PC-3 (cell line): ENCODE measurements at regions not wholly inside any gene's neighbourhood (a gene's known extent, or its start where the extent isn't known, plus 50 kb on each side); places are given as distances from the start of the nearest gene placed in this dataset.
"Not testable (repeated sequence)": the region's sequence is repeated elsewhere in the genome, so short reads cannot be mapped to it uniquely, and the experiment has no call there.

Experiments
- CTCF ChIP-seq: fragments of 300-600 bp; sonication (generic); conservative IDR thresholded peaks from 2 replicates; pipeline ENCODE4 v1.5.1; 2017; ENCODE audit warnings: antibody characterized with exemption, low read depth, mild to moderate bottlenecking, low read length
- EZH2 ChIP-seq: fragments of 300-600 bp; sonication (generic); IDR thresholded peaks from one replicate; pipeline ENCODE4 v1.6.1; 2017; ENCODE audit warnings: antibody characterized with exemption, mild to moderate bottlenecking, low read length; ENCODE audit not compliant: unreplicated experiment
- EZH2phosphoT487 ChIP-seq: fragments of 300-600 bp; sonication (generic); IDR thresholded peaks from 2 replicates; pipeline ENCODE4 v1.6.1; 2018; ENCODE audit warnings: mild to moderate bottlenecking, antibody characterized with exemption, low read length, borderline replicate concordance

- not testable (repeated sequence) for TF ChIP-seq EZH2, CTCF, EZH2phosphoT487
These were observed 104.7 kb downstream of the CCDC71L start for GRCh38 chr7:106556244-106556643.
